Stimulated activated CD4-positive, alpha-beta T cell treated with anti-CD3 and anti-CD28 coated beads, Interleukin-4, amount 100 ng/mL, for 48 hours (primary cell): ENCODE measurements at regions not wholly inside any gene's neighbourhood (a gene's known extent, or its start where the extent isn't known, plus 50 kb on each side); places are given as distances from the start of the nearest gene placed in this dataset.

Experiments used
- DNase-seq, 2 donors: peaks; one replicate each; pipeline ENCODE4 v3.0.0-alpha.2; 2020; ENCODE audit warnings: low read depth in 2 of 2

DNA sequence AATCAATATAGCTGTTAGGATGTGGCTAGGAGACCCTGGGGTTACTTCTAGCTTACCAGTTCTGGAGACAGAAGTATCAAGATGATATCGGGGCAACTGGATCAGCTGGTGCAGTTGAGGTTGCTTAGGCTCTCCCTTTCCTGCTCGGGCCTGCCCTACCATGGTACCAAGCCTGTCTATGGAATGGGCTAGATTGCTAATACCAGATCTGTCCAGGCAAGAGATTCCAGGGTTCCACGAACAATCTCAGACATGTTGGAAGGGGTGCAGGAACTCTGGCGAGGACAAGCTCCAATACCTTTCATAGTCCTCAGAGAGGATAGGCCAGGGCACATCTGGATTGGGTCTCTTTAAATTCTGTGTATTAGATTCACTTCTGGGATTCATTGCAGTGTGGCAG is 53.8 kb downstream of the ADM start:
- DNase-seq = no peak

DNA sequence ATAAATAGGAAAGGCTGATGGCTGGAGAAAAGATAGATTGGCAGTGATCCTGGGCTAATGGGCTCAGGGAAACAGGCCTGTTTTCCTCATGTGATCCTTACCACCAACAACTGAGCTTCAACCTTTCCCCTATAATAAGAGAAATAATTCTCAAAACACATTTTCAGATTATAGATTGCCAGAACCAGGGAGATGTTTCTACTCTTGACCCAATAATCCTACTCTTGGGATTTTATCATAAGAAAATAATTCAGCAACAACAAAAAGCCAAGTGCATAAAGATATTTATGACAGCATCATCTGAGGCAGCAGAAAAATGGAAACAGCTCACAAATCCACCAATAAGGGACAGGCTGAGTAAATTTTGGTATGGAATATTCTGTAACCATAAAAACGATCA is 54.3 kb downstream of the ADM start:
- no peak for DNase-seq

DNA sequence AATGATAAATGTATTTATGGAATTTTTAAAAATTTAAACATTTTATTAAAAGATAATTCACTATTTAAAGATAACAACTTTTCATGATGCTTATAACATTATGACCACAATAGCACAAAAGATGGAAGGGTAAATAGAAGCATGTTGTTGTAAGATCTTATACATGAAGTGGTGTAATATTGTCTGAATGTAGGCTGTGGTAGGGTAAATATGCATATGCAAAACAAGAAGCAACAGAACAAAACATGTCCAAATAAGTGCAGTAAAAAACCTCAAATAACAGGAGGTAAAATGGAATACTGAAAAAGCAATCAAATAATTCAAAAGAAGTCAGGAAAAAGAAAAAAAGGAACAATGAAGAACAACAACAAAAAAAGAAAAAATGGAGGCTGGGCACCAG is 56.0 kb downstream of the ADM start:
- DNase-seq = no peak

DNA sequence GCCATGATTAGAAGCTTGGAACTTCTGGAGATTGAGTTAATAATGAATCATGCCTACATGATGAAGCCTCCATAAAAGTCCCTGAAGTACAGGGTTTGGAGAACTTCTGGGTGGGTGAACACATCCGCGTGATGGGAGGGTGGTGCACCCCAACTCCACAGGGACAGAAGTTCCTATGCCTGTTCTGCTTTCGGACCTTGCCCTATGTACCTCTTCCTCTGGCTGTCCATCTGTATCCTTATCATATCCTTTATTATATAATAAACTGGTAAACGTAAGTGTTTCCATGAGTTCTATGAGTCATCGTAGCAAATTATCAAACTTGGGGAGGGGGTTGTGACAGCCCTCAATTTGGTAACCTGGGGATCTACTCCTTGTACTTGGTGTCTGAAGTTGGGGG is 60.2 kb downstream of the ADM start:
- DNase-seq = no peak

DNA sequence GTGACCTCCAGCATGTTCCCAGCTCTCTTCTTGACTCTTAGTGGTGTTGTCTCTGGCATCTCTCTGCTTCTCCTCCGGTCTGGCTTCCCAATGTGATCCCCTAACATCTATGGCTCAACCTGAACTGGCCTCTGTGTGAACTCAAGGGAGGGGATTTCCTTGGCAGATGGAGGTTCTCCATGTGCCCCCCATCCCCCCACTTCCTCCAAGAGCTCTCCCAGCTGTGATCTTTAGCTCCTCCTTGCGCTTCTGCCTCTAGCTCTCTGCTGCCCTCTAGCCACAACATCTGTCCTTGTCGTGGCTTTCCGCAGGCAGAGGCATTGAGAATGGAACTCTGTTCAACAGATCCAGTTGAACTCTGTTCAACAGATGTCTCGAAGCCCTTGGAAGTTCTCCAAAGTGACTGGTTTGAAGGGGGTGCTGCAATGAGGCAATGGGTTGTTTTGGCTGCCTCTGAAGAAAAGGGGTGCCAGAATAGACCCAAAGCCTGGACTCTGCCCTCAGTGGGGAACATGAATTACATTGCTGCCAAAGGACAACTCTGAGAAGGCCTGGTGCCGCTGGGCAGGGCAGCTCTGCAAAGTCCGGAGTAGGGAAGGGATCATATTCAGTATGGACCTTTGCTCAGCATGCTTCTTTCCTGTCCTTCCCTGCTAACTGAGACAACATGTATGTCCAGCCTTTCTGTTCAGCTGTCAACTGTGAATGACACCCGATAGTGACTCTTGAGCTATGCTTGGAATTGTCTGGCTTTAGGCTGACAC is 61.9 kb downstream of the ADM start:
- peak; percentile 57 to 61 for DNase-seq

DNA sequence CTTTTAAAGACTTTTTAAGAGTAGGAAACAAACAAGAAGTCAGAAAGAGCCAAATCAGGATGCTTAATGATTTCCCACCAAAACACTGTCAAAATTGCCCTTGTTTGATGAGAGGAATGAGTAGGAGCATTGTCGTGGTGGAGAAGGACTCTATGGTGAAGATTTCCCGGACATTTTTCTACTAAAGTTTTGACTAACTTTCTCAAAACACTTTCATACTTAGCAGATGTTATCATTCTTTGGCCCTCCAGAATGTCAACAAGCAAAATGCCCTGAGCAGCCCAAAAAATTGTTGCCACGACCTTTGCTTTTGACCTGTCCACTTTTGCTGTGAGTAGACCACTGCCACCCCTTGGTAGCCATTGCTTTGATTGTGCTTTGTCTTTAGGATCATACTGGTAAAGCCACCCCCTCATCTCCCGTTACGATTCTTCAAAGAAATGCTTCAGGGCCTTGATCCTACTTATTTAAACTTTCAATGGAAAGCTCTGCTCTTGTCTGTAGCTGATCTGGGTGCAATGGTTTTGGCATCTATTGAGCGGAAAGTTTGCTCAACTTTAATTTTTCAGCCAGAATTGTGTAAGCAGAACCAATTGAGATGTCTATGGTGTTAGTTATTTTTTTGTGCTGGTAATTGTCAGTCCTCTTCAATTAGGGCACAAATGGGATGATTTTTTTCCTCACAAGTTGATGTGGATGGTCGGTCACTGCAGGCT is 67.2 kb downstream of the ADM start:
- DNase-seq = no peak

DNA sequence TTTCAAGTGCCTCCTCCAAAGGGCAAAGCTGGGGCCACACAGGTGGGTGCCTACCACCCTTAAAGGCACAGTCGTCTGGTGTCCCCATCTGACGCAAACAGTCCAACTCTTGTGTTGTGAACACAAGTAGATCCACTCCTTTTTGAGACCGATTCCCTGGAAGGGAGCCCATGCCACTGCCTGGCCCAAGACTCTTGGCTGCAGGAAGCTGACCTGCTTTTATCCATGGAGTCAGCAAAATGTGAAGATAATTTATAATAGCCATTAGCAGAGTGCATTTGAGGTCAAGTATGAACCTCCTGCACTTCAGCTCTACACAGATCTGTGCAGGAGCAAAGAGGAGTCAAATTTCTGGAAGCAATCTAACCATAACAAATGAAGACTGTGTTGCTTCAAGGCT is 68.5 kb downstream of the ADM start:
- DNase-seq = no peak

DNA sequence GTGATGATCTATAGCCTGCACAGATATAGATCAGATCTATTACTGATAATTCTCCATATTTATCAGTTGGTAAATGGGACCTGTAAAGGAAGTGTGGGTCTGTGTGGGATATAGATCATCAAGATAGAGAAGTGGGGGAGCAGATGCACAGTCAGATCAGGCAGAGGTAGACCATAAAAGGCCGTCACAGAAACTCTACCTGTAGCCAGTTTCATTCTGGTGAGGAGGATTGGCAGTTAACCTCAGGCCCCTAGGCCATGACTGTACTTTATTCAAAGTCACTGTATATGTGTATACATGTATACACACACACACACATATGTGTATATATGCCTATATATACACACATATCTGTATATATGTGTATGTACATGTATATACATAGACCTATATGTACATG is 69.1 kb downstream of the ADM start:
- no peak for DNase-seq

DNA sequence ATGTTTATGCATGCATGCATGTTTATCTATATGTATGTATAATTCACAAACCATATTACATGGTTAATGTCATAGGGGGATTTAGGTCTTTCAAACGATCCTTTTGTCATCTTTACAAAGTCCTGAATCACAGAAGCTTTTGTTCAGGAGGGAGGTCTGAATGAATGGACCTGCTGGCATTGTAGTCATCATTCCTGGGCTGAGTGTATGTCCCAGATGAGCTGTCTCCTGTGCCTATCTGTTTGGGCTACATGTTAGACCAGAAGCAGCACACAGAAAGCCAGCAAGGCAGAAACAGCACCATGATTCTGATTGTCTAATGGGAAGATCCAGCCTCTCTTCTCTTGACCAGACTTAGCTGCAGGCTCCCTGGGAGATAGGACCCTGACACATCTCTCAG is 69.5 kb downstream of the ADM start:
- DNase-seq = no peak

DNA sequence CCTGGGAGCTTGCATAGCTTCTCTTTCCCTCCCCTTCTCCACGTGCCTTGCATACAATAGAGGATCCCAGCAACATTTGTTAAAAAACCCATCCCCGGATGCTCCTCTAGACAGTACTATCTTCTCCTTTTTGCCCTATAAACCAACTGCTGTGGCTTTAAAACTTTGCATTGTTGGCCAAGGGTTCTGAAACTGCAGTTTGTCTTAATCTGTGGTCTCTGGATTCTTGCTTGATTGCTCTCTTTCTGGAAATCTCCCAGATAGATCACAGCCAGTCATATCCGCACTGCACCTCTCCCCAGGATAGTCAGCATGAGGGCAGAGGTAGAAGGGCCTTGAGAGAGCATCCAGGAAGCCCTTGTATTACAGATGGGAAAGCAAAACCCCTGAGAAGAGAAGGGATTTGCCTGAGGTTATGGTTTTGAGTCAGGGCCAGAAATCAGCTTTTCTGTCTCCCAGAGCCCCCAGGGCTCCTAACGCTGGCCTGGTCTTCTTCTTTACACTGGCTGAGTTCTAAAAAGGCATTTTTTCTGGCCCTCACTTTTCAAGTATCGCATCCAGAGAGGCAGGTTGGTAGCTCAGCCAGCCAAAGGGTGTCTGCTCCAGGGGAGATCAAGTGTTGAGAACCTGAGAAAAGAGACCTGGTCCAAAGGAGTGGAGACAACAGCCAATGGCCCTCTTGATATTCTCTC is 70.6 kb downstream of the ADM start:
- no peak for DNase-seq

DNA sequence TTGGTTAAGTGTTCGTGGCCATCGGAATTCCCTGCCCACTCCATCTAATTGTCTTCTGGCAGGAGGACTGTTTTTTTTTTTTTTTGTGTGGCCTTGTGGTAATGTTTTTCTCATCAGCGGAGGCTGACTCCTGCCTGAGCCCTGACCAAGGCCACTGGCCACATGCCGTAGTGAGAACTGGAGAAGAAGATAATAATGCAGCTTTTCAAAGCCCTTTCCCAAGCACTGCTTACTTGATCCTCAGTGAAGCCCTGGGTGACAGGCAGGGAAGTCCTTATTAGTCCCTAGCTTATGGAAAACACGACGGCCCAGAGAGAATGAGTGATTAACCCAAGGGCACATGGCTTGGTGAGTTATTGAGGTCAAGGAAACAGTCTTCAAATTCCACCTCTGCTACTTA is 71.2 kb downstream of the ADM start:
- no peak for DNase-seq

DNA sequence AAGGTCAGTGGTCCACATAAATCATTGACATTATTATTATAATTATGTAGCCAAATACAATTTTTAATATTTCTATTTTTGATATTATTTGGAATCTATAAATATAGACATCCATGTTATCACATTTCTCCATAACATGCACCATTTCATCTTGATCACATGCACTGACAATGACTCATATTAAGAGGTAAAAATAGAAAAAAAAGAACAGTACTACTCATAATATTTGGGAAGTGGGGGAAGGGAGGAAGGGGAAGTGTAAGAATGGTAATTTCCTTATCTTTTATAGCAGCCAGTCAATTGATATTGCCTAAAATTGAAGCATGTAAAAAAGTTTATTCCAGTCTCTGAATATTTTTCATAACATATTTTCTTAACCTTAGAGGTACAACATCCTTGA is 72.3 kb downstream of the ADM start:
- DNase-seq = no peak

DNA sequence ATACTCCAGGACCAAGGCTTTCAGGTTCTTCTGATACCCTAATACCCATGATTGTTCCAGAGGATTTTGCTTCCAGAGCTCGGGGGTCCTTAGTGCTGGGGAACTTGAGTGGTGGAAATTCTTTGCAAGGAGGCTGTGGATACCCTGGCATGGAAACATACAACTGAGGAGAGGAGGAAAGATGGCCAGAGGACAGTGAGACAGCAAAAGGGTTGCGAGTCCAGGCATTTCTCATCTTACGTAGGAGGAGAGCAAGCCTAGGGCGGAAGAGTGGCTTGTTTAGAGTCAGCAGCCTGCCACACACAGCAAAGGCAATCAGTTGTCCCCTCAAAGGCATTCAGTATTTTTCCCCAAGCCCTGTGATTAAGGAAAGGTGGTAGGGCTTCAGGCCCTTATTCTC is 73.5 kb downstream of the ADM start:
- no peak for DNase-seq

DNA sequence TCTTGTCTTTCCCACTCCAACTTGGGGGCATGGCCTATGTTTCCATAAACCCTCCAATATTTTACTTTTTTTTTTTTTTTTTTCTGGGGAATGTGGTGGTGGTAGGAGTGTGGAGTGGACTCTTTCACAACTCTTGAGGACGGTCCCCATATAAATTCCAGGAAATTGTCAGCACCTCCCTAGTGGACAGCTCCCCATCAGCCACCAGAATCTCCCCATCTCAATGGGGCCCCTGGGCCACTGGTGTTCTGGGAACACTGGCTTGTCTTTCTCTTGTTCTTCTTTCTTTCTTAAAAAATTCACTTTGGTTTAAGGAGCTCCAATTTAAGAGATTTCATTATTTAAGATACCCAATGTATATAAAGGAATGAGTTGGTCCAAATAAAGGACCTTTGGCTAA is 74.1 kb downstream of the ADM start:
- DNase-seq = no peak

DNA sequence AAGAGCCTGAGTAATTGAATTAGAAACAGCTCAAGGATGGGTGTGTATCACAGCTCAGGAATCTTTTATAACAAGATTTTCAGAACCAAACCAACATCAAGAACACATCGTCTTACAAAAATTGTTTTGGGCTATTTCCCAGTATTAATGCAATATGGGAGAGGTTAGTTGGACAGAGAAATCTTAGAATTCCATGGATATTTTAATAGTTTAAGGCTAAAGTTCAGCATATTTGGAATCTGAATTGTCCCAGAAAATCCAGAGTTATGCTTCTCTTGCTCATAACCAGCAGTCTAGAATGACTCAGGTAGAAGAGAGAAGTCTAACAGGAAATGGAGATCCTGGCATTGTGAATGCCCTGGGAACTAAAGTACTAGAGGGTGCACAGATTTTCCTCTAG is 74.6 kb downstream of the ADM start:
- no peak for DNase-seq

DNA sequence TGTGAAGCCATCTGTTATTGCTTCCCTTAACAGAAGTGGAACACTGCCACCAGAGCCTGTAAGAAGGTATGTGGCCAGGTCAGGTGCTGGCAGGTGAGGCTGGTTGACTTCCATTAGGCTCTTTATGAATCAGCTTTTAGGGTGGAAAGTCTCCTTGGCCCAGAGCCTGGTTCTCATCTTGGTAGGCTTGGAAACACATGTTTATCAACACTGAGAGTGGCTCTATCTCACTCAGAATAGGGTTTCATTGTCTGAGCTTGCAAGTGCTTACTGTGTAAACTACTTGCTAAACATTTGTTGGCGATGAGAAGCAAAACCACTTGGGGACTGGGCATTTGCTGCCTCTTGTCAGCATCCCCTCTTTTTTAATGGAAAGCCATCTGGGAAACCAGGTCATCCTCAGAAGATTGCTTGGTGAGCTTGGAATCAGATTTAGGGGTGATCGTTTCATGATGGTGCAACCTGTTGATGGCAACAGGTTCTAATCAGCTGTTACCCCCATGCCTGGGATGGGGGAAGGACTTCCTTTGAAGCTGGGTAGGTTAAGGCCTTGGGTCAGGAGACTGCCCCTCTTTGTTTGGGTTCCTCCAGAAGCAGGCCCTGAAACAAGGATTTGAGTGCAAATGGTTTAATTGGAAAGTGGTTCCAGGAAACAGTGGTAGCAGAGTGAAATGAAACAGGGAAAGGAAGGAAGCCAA is 75.0 kb upstream of the AMPD3 start:
- no peak for DNase-seq

DNA sequence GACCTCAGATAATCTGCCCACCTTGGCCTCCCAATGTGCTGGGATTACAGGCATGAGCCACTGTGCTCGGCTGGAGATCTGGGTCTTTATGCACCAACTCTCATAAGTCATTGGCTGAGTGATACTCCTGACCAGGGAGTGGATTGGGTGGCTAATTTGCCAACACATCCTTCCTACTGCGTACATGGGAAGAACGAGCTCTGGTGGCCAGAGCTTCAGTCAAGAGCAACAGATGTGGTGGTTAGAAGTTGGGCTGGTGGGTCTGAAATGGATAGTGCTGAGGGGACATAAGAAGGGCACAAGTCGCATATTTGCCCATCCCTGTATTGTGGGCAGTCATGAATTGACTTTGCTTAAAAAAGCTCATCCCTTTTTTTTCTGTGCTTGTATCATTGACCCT is 74.1 kb upstream of the AMPD3 start:
- no peak for DNase-seq

DNA sequence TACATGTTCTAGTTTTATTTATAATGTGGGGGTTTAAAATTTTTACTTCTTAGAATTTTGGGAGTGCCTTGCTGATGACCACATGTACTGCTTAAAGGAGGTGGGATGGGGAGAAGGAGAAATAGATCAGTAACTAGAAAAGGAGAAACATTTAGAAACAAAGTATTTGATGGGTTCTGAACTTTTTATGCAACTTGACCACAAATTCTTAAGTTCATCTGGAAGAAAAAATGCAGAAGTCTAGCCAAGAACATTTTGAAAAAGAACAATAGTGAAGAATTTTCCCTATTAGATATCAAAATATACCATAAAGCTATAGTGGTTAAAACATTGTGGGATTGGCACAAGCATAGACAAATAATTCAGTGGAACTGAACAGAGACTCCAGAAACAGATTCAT is 73.3 kb upstream of the AMPD3 start:
- no peak for DNase-seq

DNA sequence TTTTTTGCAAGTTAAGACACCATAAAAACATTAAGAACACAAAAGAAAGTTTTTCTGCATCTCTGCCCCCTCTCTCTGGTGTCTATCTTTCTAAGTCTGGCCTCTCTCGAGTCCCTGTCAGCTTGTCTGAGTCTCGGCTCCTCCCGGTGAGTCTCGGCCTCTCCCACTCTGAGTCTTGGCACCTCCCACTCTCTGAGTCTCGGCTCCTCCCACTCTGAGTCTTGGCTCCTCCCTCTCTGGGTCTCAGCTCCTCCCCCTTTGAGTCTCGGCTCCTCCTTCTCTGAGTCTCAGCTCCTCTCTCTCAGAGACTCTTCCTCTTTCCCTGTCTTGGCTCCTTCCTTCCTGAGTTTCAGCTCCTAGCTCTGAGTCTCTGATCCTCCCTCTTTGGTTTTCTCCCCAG is 72.5 kb upstream of the AMPD3 start:
- DNase-seq = no peak

DNA sequence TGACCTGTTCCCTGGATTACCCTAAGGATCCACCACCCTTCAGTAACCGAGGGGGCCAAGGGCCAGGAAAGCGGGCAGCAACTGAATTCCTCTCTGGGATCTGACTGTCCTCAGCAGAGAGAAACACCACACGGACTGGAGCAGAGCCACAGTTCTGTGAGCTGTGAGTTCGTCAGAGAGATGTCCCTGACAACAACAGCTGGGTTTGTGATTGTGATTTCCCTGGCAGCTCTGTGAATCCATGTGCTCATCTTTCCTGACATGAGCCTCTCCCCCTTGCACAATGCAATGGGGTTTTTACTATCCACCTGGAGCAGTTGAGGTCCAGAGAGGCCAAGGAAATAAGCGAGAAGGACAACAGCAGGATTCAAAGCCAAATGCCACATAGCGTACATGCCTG is 69.4 kb upstream of the AMPD3 start:
- no peak for DNase-seq

DNA sequence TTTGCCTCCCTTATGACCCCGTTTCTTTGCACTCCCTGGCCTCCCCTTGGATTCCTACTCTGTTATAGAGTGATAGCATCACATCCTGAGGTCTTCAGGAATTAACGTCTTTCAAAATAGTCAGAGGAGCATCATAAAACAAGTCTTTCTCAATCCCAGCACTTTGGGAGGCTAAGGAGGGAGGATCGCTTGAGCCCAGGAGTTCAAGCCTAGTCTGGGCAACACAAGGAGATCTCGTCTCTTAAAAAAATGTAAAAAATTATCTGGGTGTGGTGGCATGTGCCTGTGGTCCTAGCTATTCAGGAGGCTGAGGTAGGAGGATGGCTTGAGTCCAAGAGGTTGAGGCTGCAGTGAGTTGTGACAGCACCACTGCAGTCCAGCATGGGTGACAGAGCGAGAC is 68.7 kb upstream of the AMPD3 start:
- no peak for DNase-seq

DNA sequence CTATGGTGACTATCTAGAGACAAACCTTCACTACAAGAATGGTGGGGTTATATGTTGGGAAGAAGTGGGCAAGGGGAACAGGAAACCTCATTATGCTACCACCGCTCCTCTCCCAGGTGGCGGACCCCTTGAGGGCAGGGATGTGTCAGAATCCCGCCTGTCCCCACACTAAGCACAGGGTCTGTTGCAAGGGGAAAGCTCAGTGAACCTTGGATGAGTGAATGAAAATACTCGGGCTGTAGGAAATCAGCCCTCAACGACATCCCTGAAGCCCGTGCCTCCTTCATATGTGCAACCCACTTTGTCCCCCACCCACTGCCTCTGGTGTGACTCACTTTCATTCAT is 68.2 kb upstream of the AMPD3 start:
- DNase-seq = no peak
